Amniotic epithelial cell (primary cell): ENCODE measurements at regions not wholly inside any gene's neighbourhood (a gene's known extent, or its start where the extent isn't known, plus 50 kb on each side); places are given as distances from the start of the nearest gene placed in this dataset.

Experiments
- DNase-seq: peaks from one replicate; pipeline ENCODE4 v3.0.0-alpha.2; 2010; ENCODE audit warnings: low read depth

DNA sequence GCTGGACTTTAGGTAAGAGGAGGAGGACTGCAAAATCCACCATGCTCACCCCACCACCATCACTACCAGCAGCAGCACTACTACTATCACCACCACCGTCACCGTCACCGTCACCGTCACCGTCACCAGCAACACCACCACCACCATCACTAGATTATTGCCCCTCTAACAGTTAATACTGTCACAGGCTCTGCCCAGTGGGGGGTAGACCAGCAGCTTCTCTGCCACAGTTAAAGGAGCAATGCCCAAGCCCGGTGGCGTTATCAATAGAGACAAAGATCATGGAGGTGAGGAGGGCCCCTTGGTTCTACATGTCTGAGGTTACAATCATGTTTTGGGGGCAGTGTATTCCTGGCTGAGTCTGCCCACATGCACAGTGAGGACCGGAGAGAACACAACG, 184.4 kb upstream of the DYNLRB2 start:
- no peak for DNase-seq

DNA sequence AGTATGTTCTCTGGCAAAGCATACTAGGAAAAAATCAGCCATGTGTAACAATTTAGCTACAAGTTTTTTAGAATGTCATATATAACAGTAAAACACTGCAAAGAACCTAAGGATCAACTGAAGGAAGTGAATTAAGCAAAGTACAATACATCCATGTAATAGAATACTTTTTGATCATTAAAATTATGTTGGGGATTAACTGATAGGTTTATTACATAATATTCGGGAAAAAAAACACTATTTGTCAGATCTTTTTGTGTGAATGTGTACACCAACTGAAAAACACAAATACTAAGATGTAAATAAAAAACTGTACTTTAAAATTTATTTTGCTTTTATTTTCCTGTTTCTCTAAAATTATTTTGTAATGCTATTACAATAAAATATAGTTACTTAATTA, 185.5 kb upstream of the DYNLRB2 start:
- no peak for DNase-seq

DNA sequence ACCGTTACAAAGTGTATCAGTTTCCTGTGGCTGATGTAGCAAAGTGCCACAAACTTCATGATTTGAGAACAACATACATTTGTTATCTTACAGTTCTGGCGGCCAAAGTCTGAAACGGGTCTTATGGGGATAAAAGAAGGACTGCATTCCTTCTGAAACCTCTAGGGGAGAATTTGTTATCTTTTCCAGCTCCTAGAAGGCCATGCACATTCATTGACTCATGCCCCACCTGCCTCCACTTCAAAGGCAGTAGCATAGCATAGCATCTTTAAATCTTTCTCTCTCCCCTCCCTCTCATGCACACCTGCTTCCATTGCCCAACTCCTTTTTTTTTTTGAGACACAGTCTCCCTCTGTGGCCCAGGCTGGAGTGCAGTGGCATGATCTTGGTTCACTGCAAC, 190.7 kb upstream of the DYNLRB2 start:
- DNase-seq = no peak

DNA sequence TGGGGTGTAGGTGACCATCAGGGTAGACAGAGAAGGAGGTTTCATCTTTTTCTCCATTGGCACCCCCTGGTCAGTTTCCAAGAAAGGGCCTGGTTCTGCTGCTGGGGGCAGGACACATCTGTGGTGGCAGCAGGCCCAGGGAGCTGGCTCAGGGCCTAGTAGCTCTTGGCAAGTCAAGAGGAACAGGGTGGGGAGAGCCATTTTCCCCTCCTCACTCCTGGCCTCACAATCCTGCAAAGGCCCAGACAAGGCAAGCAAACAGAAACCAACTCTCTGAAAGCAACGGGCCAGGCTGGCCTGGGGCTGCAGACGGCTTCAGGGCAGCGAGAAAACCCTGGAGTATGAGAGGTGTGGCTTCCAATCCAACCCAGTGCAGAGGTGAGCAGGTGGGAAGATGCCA, 192.9 kb upstream of the DYNLRB2 start:
- DNase-seq = no peak

DNA sequence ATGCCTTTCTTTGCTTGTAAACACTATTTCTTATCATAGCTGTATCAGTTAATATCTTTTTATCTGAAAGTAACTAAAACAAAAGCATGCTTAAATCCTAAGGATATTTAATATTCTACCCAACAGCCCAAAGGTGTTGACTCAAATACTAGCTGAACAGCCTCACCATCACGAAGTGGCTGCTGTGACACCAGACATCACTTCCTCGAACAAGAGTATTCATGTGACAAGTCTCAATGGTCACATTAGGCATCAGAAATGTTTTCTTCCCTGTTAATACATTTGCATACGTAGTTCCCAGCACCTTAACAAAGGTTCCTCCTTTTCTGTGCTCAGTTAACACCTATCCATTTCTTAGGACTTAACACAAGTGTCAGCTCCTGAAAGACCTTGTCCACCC, 193.8 kb upstream of the DYNLRB2 start:
- DNase-seq = no peak

DNA sequence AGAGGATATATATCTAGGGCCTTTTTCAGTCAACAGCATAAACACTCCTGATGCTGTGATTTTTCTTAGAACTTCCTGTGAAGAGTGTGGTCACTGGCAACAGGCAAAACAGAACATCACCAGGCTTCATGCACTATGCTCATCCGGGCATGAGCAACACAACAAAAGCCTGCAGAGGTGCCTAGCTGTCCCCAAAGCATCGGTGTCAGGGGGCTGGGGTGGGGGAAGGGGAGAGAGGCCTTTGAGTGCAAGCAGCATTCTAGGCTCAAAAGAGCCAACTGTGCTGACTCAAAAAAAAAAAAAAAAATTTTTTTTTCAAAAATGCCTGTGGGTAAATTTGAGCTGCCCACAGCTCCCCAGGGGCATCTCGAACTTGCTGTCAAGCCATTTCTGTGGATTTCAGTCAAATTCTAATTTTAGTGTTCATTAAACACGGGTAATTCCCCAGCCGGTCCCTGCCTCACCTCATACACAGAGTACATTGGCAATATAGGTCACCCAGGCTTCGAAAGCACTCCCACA, 194.6 kb upstream of the DYNLRB2 start:
- DNase-seq = no peak

DNA sequence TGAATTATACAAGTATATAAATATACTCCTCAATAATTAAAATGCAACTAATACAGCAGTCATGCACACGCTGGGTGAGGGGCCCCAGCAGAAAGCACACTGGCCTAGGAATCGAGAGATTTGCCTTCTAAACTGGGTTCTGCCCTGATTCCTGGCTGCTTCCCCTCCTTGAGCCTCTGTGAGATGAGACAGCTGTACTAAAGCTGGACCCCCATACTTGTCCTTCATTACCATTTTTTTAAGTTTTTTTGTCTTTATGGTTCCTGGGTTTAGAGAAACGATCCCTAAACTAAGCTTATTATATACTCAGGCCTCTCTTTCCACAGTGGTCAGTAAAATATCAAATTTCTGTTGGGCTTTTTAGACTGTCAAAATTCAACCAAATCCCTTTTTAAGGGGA, 195.1 kb upstream of the DYNLRB2 start:
- no peak for DNase-seq

DNA sequence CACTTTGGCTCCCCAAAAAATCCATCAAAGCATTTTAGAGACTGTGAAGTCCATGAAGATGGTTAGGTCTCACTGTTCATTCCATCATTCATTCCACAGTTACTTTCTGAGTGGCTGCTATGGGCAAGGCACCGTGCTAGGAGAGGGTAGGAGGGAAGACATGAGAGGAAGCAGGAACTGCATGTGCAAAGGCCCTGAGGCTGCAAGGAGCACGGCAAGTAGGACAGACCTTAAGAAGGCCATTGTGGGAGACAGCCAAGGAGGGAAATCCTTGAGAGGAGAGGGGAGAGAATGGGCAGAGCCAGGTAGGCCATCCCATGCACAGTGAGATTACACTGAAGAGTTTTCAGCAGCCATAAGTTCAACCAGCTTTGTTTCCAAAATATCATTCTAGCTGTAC, 196.2 kb upstream of the DYNLRB2 start:
- DNase-seq = no peak

DNA sequence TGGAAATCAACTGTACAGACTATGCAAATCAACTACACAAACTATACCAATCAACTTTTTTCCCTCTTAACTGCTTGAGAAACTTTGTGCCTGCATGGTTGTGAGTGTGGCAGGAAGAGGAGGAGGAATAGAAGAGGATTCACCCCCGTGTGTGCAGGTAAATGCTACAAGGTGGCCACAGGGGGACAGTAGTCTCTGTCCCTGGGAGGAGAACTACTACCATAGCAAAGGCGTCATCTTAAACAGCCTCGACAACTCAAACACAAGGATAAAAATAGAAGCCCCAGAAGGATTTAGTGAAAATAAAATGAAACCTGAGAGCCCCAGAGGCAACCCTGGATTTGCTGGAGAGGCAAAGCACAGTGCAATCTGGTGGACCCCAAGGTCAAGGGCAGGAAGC, 199.5 kb upstream of the DYNLRB2 start:
- DNase-seq = no peak

DNA sequence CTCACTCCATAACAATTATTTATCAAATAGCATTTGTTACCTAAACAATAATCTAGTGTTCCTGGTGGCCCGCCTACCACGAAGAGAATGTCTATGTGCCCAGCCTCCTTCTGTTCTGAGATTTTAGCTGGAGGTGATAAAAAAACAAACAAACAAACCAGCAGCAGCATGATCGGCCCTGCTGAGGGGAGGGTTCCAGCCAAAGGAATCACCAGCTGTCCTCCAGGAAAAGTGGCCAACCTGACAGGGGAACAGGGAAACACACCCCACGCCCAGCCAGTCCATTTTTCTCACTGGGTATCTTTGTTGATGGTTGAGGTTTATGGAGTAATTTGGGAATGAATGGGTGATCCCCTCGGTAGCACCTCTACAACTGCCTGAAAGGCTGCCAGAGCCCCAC, 203.0 kb upstream of the DYNLRB2 start:
- DNase-seq = no peak

DNA sequence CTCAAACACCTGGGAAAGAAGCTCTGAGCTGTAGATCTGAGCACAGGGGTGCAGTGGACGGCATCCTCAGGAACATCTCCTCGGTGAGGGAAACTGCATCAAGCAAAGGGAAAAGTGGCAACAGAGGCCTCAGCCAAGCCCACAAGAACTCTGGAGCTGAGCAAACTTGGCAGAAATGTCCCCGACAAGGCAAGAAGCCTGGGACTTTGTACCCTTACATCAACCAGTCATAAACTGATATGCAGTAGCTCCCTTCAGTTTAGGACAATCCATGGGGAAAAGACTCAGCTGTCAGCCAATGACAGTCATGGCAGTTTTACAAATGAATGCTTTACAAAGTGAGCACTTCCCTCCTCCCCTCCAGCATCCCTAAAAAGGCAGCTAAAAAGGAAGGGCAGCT, 210.0 kb upstream of the DYNLRB2 start:
- no peak for DNase-seq

DNA sequence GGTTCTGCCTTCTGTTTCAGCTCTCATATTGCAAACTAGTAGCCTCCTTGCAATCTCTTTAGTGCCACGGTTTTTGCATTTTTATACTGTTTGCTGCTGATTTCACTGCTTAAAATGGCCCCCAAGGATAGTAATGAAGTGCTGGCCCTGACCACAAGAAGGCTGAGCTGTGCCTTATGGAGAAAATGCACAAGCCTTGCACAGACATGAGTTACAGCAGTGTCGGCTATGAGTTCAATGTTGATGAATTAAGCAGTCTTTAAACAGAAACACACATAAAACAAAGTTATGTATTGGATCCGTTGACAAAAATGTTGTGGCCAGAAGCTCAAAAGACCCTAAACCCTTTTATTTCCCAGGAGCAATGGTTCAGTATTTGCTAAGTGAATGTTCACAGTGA, 210.6 kb upstream of the DYNLRB2 start:
- DNase-seq = no peak

DNA sequence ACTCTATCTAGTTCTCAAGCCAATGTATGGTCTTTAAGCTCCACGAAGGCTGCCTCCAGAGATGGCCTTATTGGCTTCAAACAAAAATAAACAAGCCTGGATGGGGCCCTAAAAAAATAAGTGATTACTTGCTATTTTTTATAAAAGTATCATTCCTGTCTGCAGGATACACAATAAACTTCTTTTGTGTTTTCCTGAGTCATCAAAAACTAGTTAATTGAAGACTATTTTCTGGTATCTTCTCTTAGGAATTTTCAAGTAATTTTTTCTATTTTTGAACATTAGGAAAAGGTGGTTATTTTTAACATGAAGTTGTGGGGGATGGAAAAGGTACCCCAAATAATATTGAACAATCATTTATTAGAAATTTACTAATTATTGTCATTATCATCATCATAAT, 213.1 kb upstream of the DYNLRB2 start:
- no peak for DNase-seq

DNA sequence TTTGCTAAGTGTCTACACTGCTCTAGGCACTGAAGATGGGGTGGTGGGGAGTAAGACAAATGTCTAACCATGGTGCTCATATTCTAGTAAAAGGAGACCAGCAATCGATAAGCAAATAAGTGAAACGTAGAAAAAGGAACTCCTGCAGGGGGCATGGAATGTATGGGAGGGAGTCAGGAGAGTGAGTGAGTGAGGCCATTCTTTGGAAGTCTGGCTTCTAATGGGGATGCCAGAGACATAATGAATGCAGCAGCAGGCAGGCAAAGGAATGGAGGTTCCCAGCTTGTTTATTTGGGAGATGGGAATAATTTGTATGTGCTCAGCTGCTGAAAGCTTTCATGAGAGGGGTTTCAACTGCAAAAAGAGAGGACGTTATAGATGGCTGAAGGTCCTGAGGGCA, 216.4 kb upstream of the DYNLRB2 start:
- DNase-seq = no peak

DNA sequence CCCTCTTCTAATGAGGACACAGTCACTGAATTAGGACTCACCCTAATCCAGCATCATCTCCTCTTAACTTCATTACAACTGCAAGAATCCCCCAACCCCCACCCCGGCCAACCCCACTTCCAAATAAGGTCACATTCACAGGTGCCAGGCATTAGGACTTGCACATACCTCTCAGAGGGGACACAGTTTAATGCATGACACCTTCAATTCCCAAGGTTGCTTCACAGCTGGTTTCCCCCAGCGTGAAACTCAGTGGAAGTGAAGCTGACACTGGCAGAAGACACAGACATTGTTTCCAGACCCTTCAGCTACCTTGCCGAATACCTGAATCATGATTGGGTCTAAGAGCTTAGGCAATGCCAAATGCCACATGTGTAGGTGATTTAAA, 217.0 kb upstream of the DYNLRB2 start:
- DNase-seq = no peak

DNA sequence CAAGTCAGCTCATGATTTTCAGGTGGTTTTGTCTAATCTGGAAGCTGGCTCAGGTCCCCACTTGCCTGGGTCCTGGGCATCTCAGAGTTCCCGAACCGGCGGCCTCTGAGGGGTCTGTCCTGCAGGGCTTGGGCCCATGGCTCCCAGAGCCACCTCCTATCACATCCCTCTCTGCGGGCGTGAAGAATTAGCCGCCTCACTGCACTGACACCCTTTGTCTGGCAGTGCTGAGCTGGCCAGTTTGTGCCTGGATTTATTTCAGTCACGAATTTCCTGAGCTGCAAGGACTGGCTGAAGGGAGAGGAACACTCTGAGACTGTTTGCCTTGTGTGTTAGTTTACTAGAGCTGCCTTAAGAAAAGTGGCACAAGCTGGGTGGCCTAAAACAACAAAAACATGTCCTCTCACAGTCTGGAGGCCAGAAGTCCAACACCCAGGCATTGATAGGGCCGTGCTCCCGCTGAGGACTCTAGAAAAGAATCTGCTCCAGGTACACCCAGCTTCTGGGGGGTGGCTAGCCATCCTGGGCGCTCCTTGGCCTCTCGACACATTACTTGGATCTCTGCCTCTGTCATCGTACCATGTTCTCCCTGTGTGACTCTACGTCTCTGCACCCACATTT, 217.5 kb upstream of the DYNLRB2 start:
- no peak for DNase-seq

DNA sequence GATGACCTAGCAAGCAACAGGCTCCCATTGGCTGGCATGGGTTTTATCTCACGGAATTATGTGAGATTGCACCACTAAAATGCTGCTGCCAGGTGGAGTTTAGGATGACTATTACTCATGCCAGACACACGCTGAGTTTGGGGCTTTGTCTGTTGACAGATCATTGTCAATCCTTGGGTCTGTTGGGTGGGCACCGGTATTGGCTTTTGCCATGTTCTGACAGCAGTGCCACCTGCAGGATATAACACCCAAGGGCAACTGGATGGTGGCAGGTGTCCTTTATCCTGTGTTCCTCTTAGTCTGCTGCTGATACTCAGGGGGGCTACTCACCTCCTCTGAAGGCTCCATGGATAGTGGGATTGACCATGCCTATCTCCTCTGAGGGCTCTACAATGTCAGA, 221.6 kb upstream of the DYNLRB2 start:
- no peak for DNase-seq

DNA sequence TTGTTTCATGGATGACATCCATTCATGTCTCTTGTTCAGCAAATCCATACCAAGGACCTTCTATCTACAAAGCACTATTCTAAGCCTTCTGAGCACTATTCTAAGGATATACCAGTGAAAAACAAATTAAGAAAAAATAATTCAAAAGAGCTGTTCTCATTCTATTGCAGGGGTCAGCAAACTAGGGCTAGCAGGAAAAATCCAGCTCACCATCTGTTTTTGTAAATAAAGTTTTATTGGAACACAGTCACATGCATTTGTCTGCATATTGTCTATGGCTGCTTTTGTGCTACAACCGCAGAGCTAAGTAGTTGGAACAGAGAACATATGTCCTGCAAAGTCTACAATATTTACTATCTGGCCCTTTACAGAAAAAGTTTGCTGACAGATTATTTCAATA, 222.7 kb upstream of the DYNLRB2 start:
- no peak for DNase-seq

DNA sequence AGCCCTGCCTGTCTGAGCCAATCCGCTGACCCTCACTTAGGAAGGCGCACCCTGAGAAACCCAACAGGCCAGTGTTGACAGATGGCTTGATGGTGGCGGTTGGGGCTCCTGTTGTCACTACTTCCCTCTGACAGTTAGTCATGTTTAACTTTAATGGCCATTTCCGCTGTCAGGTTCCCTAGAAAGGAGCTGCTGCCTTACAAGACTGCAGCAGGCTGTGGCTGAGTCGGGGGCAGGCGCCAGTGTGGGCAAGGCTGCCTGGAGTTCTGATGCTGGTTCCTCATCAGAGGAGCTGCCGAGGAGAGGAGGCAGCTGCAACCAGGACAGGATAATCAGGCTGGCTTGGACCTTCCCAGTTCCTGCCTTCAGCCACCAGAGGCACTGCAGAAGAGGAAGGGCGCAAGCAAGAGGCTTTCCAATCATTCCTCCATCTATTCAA, 223.2 kb upstream of the DYNLRB2 start:
- no peak for DNase-seq

DNA sequence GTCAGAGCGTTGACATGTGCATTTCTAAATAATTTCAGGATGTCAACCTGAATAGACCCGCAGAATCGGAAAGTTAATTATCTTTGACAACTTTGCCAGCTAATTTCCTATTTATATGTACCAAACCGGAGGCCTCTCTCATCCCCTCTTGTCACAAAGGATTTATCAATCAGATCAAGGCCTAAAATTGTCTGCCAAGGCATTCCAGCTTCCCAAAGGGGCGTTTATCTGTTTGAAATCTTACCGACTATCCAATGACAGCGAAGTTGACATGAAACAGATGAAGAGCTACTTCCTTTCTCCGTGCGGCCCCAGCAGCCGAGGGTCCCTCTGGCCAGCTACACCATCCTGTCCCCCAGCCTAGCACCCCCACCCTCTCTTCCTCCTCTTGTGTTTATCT, 223.7 kb upstream of the DYNLRB2 start:
- DNase-seq = no peak

DNA sequence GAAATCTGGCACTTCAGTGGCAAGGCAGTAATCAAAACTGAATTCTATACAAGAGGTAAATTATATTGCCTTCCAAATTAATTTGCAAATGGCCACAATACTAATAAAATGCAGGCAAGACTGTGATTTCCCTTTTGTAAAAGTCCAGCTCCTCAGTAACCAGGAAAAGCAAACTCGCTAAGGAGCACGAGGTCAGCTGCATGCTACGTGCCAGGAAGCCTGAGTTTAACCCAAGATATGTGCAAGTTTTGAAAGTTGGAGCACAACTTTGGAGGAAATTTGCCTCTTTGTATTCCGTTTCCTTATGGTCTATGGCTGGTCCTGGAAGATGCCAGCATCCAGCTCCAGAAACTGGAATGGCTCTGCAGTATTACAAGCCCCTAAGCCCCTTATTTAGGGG, 226.8 kb upstream of the DYNLRB2 start:
- no peak for DNase-seq

DNA sequence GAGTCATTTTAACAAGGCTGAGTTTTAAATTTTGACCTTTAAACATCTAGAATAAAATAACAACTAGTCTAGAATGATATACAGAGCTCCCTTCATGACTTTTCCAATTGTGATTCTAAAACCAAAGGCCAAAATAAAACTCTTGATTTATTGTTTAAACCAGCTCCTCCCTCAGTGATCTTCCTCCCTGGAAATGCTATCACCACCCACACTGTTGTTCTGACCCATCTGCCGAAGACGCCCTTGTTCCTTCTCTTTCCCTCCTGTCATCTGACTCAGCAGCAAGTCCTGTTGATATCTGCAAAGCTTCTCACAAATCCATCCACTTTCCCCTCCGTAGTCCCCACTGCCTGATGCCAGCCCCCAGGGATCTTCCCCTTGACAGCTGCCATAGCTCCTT, 231.6 kb upstream of the DYNLRB2 start:
- peak; percentile 16 for DNase-seq

DNA sequence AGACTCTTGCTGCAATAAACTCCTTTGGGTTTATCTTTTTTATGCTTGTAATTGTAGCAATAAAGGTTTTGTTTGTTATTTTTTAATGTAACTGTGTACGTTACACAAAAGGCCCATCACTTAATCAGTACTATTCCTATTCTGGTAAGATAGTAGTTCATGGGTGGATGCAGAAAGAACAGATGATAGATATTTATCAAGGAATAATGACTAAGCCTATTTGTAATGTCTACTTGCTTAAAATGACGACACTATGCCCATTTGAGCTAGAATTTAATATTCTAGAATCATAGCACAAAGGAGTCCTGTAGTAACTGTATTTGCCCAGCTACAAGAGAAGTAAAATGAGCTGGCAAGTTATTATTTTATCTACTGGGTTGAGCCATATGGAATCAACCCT, 235.4 kb upstream of the DYNLRB2 start:
- no peak for DNase-seq

DNA sequence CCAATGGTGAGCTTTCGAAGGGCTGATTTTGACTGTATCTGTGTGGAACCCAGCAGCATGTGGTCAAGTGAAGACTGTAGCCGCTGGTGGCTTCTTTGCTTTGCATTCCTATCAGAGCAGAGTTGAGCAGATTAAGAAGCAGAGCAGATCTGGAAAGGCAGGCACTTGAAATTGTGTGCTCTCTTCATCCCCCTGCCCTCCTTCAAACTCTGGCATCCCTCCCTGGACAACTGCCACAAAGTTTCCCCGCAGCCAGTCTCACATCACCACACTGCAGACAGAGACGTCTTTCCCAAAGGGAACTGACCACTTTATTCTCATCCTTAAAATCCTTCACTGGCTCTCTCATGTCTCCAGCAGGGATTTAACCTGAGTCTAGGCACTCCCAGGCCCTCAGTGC, 237.1 kb upstream of the DYNLRB2 start:
- no peak for DNase-seq

DNA sequence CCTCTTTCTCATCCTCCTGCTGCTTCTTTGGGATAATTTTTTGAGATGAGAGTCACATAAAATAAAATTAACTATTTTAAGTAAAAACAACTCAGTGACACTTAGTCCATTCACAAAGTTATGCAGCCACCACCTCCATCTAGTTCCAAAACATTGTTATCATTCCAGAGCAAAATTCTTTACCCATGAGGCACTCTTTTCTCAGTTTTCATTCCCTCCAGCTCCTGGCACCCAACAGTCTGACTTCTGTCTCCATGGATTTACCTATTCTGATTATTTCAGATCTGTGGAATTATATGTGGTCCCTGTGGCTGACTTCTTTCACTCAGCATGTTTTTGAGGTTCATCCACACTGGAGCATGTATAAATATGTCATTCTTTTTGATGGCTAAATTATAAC, 239.9 kb upstream of the DYNLRB2 start:
- peak; percentile 61 for DNase-seq
